RKO (cell line): ENCODE measurements at regions not wholly inside any gene's neighbourhood (a gene's known extent, or its start where the extent isn't known, plus 50 kb on each side); places are given as distances from the start of the nearest gene placed in this dataset.

ENCODE experiments used
- DNase-seq: peaks from one replicate; pipeline ENCODE4 v3.0.0-alpha.2; 2016; ENCODE audit warnings: low spot score

DNA sequence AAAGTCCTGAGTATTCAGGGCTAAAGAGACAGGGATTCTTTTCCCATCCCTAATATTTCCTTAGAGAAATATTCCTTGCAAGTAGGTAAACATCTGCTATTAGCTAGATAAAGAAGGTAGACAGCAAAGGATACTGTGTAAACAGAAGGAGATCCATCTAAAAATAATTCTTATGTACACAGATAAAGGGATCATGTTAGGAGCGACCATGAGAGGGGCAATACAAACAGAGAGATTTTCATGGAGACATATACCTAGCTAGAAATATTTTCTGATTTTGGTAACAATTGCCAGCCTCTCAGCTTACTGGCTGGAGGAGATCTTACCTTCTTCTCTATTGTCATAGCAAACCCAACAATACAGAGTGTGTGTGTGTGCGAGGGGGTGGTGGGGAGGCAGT is 184.6 kb upstream of the DMAC1 start:
- no peak for DNase-seq

DNA sequence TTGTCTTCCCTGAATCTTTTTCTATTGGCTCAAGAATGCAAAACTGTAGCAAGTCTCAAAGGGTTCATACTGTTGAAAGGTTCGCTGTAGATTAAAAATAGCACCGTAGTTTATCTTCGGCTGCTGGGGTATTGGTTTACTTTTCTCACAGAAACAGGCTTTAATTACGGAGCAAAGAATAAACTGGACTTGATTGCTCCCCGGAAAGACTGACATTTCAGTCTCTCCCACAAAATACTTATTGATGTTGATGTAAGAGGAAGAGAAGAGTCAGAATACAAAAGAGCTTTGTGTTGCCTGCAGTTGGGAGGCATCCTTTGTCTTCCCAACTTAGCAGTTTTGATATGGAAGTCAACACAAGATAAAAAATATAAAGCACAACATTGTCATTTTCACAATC is 183.9 kb upstream of the DMAC1 start:
- no peak for DNase-seq

DNA sequence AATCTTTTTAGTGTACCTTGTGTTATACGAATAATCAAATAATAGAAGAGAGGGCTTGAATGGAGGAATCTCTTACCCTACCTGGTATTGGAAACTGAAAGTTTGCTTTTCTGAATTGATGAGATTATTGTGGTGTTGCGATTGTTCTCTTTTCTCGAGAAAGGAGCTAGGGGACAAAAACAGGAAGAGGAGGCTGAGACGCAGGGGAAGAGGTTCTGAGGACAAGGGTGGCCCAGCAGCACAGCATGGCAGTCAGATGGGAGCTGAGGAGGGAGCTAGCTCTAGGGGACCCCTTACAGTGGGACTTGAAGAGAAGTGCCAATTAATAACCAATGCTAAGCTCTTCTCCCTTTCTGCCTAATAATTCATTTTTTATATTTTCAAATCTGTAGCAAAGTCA is 183.3 kb upstream of the DMAC1 start:
- no peak for DNase-seq

DNA sequence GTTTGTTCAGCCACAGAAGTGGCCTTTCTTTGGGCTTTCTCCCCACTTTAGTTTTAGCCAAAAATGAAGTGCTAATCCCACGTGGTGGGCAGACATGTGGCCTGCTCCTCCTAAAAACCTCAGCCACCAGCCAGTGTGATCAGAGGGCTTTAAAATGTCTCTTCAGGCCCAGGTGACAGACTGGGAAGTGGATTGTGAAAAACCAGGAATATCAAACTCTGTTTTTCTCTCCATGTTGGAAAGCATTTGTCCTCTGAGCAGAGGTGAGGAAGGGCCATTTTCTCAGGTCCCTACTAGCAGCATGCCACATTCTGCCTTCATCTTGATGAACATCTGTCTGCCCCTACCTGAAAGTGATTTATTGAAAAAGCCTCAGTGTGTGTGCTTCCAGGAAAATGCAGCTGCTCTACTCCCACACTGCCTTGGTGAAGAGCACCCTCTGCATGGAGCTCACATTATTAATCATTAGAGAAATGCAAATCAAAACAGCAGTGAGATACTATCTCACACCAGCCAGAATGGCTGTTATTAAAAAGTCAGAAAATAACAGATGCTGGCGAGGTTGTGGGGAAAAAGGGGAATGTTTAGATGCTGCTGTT is 181.2 kb upstream of the DMAC1 start:
- no peak for DNase-seq

DNA sequence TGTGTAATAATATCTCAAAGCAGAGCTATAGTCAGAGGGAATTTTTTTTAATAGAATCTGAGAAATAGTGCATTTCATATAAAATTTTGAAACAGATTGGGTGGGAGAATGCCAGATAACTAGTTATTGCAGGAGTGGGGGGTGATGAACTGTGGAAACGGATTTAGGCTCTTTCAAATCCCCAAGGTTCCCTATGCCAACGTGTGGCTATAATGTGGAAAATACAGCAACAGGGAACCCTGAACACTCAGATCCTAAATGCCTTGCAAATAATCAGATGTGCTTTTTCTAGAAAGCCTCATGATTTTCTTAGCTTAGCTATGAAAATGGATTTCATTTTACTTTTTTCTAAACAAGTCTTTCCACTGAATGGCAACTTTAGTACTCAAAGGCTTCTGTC is 180.5 kb upstream of the DMAC1 start:
- DNase-seq: no peak

DNA sequence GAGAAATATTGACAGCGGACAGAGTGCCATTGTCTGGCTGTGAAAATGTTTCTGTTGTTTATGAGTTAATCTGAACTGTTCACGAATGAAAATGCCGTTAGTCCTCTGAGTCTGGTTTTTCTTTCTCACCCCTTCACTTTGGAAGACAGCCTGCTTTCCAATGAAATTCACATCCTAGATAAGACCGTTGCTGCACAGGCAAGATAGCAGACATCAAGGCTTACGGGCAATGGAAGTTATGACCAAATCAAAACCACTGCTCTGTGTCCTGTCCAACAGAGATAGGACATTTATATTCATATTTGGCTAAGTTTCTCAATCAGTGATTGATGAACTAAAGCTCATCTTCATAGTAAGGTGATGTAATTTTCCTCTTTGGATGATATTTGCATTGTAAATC is 180.0 kb upstream of the DMAC1 start:
- no peak for DNase-seq

DNA sequence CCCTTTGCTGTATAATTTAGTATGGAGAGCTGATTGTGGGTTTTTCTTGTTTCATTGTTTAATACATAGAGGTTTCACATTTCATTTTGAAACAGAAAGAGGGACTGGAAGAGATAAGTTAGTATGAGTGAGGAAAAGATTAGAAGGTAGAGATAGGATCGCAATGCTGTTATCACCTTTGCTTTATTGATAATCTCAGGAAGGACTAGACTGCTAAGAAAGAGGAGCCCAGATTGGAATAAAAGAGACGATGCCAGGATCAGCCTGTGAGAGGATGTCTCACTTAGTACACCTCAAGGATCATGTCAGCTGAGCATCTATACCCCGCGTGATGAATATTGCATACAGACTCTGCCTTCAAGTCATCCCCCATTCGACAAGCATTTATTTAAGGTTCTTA is 178.0 kb upstream of the DMAC1 start:
- no peak for DNase-seq

DNA sequence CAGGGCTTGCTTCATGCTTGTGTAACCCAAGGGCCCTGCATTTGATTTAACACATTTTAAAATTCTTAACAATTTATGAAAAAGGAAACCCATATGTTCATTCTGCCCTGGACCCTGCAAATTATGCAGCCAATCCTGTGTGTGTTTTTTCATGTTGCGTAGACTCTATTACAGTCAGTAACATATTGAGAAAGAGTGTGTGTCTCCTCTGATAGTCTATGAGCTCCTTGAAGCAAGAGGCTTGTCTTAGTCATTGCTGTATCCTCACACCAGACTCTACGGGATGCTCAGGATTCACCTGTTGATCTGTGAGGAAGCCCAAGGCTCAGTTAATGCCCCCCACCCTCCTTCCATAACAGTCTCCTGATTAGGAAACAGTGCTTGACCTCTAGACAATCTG is 177.3 kb upstream of the DMAC1 start:
- DNase-seq: no peak

DNA sequence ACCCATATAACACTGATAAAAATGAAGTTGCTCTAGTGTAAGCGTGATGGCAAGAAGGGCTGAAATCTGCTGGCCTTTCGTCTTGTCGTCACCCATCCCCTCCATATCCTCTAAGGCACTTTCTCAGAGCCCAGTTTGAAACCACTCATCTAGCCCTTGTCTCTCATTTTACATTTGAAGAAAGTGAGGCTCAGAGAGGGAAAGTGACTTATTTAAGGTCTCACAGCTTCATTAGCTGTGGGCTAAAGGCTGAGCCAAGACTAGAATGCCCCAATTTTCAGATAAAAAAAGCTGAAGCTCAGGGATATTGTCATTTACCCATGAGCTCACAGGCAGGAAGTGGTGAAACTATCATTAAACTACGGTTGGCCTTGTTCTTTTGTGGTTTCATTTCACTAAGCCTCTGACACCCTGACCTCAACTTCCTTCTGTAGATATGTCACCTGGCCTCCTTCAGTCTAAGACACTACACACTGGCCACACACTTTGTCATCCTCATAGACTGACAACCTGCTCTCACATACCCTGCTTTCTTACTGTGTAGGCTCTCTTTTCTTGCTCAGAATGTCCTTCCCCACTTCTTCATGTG is 176.7 kb upstream of the DMAC1 start:
- peak; percentile 2 for DNase-seq

DNA sequence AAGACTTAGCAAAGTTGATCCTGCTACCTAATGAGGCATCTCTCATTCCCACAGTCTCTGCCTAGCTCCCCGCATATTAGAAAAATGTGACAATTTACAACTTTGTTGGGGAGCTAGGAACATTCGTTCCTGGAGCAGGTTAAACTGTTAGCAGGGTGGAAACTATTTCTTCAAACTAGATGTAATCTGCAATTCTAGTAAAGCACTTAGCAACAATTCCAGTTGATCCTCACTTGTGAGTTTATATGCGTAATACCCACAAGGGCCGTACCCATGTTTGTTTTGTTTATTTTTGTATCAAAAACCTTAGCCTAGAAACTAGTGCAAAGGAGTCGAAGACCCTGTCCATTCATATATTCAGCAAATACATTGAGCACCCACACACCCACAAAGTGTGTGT is 175.8 kb upstream of the DMAC1 start:
- no peak for DNase-seq

DNA sequence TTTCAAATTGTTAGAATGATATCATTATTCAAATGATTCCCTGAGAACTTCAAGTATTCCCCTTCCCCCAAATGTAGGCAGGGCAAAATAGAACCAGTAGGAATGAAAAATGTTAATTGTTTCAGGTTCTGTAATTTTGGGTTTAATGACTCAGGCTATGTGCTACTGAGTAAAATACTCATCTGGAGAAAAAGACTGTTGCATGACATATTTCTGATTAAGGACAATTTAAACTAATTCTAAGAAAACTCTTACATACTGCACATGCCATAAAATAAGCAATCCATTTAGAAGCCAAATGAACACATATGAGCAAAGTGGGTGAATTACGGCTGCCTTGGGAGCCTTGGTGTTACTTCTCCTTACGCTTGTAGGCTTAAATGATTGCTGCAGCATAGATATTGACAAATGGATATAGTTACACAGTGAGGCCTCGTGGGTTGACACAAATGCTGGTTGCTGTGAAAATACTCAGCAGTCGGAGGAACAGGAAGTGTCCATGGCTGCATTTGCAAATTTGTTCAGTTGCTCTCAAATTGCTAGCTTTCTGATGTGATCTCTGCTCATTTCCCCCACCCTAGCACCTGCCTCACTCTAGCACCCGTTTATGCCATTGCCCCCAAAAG is 174.9 kb upstream of the DMAC1 start:
- no peak for DNase-seq

DNA sequence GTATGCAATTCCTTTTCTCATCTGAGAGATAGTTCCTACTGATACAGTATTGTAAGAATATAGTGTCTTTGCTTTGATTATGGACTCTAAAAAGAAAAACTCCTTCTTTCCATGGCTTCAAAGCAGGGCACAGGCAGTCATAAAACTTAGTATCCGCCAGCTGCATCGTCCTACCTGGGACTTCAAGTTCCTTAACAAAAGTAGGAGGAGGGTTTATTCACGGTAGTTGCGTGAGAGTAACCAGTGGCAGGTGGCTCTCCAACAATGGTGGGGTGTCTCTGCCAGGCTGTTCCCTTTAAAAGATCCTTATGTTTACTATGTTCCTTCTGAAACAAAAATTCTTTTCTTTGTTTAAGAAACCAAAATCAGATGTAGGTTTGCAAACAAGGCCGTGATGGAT is 173.5 kb upstream of the DMAC1 start:
- DNase-seq: no peak

DNA sequence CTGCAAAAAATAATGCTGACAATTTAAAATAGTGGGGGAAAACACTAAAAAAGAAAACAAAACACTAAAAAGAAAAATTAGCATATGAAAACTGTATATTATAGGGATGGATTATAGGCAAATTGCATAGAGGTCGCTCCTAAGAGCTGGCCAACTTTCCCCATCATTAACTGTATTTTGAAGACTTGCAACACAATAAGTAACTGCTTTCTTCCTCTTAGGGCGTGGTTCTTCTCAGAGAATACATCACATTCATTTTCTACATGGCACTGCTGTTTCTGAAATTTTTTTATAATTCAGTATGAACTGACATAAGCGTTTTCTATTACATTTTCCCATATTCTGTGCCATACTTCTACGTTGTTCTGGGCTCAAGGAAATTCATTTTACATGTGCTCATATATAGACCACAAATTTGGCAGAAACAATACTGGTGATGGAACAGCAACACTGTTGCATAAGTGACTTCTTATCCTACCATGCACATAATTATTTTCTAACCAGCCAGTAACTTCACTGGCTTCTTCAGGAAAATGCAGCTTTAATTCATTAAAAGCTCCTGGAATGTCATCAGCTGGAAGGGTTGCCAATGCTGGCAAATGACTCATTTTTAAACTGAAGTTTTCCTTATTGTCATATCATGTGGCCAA is 171.2 kb upstream of the DMAC1 start:
- DNase-seq: no peak

DNA sequence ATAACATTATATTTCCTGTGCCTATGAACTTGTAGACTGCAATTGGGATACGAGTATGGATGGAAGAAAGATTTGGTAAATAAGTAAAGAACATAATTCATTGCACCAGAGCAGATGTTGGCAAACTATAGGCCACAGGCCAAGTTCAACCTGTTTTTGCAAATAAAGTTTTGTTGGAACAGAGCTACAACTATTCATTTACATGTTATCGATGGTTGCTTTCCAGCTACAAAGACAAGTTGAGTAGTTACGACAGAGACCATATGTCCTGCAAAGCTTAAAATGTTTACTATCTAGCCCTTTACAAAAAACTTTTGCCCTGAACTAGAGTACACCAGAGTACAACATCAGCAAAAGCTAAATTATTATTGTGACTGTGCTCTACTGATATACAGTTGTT is 169.1 kb upstream of the DMAC1 start:
- no peak for DNase-seq

DNA sequence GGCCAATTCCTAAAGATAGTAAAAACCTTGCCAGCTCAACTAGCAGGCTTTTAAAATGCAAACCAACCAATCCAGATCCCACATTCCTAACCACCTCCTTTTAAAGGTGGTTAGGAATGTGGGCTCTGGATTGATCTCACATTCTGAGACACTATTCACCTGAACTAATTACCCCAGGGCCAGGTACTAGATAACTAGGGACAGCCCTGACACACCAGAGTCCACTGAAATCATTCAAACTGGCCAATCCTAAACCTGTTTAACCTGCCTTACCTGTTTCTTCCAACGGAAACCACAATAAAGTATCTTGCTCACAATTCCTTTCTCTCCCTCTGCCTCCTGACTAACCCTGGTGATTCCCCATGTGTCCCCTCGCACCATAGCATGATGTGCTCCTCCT is 168.3 kb upstream of the DMAC1 start:
- no peak for DNase-seq

DNA sequence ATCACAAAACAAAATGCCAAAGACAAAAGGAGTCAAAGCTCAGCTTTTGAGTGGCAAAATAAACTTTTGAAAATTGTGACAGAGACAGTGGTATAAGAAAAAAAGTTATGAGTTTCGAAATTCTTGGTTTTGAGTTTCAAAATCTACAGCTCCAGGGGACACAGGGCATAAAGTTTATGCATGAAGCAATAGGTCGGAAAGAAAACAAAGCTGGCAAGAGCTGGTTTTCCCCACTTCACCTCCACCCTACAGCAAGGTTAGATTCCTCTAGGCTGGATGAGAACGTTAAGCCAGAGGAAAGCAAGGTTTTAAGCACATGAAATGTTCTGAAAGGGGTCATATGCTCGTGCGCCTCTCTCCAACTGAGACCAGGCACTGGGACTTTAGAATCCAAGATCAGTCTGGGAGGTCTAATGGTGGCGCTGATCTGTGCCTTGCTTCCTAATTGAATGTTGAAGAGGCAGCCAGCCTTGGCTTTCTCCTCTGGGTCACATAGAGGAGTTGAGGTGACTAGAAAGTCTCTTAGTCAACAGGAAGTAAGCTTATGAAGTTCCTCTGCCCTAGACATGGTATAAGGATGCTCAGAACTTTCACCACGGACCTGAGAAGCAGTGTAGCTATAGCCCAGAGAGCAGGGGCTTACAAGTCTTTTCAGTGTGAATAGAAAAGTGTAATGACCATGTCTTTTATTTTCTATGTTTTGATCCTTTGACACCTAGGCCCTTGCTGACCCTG is 167.7 kb upstream of the DMAC1 start:
- DNase-seq: no peak

DNA sequence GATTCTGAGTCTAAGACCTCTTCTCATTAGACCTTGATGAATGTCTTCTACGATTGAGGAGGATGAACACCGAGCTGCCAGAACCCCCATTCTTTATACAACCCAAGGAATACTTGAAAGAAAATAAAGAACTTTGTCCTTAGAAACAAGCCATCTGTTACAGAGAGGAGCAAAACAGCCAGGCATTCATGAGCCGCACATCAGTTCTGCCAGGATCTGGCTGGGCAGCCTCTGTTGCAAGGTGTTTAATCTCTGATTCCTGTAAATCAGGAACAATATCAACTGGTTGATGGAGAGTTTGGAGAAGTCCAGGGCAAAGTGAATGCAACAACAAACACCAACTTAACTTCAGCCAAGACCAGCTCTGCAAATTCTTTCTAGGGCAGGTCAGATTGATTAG is 165.5 kb upstream of the DMAC1 start:
- no peak for DNase-seq

DNA sequence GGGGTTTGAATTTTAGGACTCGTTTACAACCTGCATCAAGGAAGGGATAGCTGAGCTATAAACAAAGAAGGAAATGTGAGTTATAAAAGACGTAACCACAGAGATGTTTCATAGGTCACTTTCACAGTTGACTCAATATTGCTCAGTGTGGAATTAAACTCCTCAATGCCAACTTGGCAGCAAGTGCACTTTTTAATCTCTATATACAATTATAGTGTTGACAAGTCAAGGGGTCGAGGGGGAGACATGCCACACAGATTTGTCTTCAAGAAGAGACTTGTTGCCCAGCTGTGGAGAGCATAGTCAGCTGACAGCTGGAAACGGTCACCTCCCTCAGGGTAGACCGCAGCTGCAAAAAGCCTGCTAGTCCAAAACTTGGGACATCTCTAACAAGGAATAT is 163.4 kb upstream of the DMAC1 start:
- DNase-seq: no peak

DNA sequence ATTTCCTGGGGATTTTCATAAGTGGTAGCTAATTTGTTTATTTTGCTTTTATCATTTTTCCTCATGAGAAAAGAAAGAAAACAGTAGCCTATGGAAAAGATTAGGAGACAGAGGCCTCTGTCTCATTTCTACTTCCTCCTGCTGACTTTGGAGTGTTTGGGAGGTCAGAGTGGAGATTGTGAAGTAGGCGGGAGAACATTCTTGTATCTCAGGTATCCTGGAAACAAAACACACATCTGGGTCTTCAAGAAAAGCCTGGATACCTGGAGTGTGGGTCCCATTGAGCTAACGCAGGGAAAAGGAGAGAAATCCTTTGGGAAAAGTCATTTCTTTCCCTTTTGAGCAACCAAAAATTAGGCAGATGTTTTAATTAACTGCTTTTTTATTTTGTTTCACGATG is 161.5 kb upstream of the DMAC1 start:
- DNase-seq: no peak

DNA sequence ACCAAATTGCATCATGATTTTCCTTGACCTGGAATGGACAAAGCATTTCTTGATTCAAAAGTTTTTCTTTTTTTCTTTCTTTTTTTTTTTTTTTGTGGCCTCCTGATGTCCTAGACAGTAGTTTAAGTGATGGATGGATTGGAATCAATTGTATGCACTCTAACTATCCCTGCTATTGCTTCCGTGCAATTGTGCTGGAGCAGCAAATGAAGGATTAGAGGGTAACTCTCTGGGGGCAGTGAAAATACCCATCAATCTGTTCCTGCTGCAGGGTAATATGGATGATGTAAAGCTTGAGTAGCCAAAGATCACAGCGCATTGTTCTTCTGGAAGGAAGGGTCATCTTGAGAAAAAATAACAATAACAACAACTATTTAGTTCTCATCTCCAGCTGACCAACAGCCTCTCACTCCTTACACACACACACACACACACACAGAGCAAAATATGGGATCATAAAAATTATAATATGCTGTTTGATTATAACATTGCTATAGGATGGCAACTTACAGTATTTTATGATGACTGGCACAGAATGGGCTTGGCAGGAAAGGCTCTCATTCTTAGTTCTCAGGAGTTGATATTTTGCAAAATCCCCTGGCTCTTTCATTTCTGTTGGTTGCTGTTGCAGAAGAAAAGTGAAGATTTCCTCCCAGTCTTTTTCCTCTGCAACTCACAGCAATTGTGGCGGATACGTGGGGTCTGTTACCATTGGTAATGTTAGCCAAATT is 160.9 kb upstream of the DMAC1 start:
- DNase-seq: no peak

DNA sequence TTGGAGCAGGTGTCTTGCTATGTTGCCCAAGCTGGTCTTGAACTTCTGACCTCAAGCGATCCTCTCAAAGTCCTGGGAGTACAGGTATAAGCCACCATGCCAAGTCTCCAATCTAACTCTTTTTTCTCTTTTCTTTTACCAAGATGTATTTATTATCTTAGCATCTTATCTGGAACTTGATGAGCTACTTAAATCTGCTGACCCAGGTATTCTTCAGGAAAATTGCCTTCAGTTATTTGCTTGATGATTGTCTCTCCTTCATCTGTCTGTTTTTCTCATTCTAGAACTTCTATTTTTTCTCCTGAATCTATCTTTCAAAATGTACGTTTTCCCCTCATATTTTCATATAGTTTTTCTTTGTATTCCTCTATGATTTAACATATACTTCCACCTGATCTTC is 158.2 kb upstream of the DMAC1 start:
- DNase-seq: no peak

DNA sequence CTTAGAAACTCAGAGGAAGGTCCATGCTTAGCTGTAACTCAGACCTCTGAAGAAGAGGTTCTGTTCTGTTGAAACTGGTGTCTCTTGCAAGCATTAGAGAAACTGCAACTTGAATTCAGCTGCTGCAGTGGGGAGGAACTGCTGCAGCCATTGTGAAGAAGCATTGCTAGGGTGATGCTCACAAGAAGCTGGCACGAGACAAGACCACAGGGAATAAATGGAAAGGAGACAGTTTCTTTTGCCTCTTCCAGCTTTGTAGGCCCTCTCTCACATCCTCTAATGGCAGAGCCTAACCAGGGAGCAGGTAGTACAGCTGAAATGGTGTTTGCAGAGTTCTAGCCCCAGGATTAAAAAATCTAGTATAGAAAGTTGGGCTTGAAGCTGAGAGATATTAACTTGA is 148.0 kb upstream of the DMAC1 start:
- no peak for DNase-seq
